ENCODE measurements at regions not wholly inside any gene's neighbourhood (a gene's known extent, or its start where the extent isn't known, plus 50 kb on each side); places are given as distances from the start of the nearest gene placed in this dataset.
A peak's percentile ranks its signal among the peaks of the same experiment; 100 is the strongest.

- Histone ChIP-seq H3K4me3 (ENCODE audit: extremely low read depth in 1 of 4, insufficient read depth in 2 of 4, low read depth in 3 of 4, low read length in 4 of 4) (no peak overlapping the region), H3K9ac (replicated peaks in 1 of 4; ENCODE audit: extremely low read depth in 1 of 4, low read depth in 3 of 4, low read length in 3 of 4) (no peak overlapping the region), H4K5ac (ENCODE audit: insufficient read length, low read depth, low read length) (no peak overlapping the region), H2BK15ac (ENCODE audit: low read length) (no peak overlapping the region), H3K4me1 (replicated peaks in 1 of 4; ENCODE audit: control insufficient read depth in 3 of 4, insufficient read depth in 4 of 4, low read length in 3 of 4) (no peaks in the 10 kb centered on the region), H3K79me1 (ENCODE audit: low read depth, low read length) (no peaks in the 10 kb centered on the region), H3K4ac (replicated peaks; ENCODE audit: insufficient read length, low read depth, low read length) (no peak overlapping the region), H3K79me2 (ENCODE audit: control insufficient read depth in 1 of 2, insufficient read depth in 2 of 2, low read length in 2 of 2) (no peaks in the 10 kb centered on the region), H2BK5ac (ENCODE audit: low read depth, low read length) (no peak overlapping the region), H3K9me3 (ENCODE audit: insufficient read depth in 2 of 2, low read depth in 1 of 2, low read length in 1 of 2) (no peaks in the 10 kb centered on the region), H2AFZ (ENCODE audit: low read length) (no peak overlapping the region), H2AK5ac (ENCODE audit: low read depth, low read length) (no peak overlapping the region), H4K91ac (replicated peaks; ENCODE audit: insufficient read length, low read length) (no peak overlapping the region), H3K4me2 (ENCODE audit: insufficient read depth in 1 of 2, low read depth in 2 of 2, low read length in 2 of 2) (no peak overlapping the region), H3K14ac (ENCODE audit: insufficient read length) (no peak overlapping the region), H4K20me1 (replicated peaks in 1 of 2; ENCODE audit: control insufficient read depth in 1 of 2, insufficient read depth in 2 of 2, low read length in 2 of 2) (no peaks in the 10 kb centered on the region), H3K27me3 (replicated peaks in 1 of 4; ENCODE audit: control insufficient read depth in 3 of 4, extremely low read depth in 1 of 4, insufficient read depth in 3 of 4, low read length in 3 of 4) (no peaks in the 10 kb centered on the region), H3K23ac (ENCODE audit: insufficient read length) (no peak overlapping the region), H2BK12ac (ENCODE audit: low read depth, low read length) (no peak overlapping the region), H4K8ac (ENCODE audit: extremely low read depth, insufficient read depth, low read length) (no peak overlapping the region), H3K27ac (ENCODE audit: low read depth, low read length) (no peak overlapping the region), H2BK20ac (ENCODE audit: low read length) (no peak overlapping the region), H3K56ac (replicated peaks; ENCODE audit: insufficient read length, low read depth, low read length) (no peak overlapping the region), H2BK120ac (replicated peaks; ENCODE audit: low read depth, low read length) (no peak overlapping the region), H3K23me2 (ENCODE audit: low read depth, low read length) (no peaks in the 10 kb centered on the region), H3K36me3 (ENCODE audit: control insufficient read depth in 2 of 4, insufficient read depth in 4 of 4, low read length in 3 of 4) (no peaks in the 10 kb centered on the region), H3K18ac (ENCODE audit: extremely low read depth, low read length) (no peak overlapping the region)
- 77% methylated on average over 5 of the region's 5 CpGs; no CpG with 5 or more reads in 1 of the 2 experiments for WGBS, 2 experiments (ENCODE audit: extremely low coverage in 1 of 2, insufficient coverage in 1 of 2, insufficient read length in 1 of 2, insufficient replicate concordance in 2 of 2, low coverage in 1 of 2, low lambda C conversion rate in 2 of 2, missing lambda C conversion rate in 1 of 2)
- POLR2A ChIA-PET (ENCODE audit: partially characterized antibody) = no interaction called here
- CTCF ChIA-PET (ENCODE audit: partially characterized antibody) = interaction anchor here (0.8 kb wide), 1 partner anchor 21 kb away, joined by 3 read pairs; no protein-coding TSS in a partner anchor
- DNase-seq (ENCODE audit: low read depth in 1 of 2, low spot score in 2 of 2) (no peak), FAIRE-seq (no peak)
- TF ChIP-seq EGR1 (IDR thresholded peaks at IDR 0.05; ENCODE audit: borderline replicate concordance, low read depth, low read length) = no peak
- no peak for TF ChIP-seq PHF8 (conservative IDR thresholded peaks at IDR 0.05; ENCODE audit: low read depth, low read length)
- TF ChIP-seq ASH2L (IDR thresholded peaks at IDR 0.05; ENCODE audit: low read length) = no peak
- TF ChIP-seq CTCF (IDR thresholded peaks at IDR 0.05; ENCODE audit: control extremely low read depth in 1 of 3, insufficient read depth in 1 of 3, low read depth in 1 of 3, low read length in 3 of 3) = peak in 2 of 3 experiments; percentile 1 to 32; a peak in 2 of 4 replicates
- TF ChIP-seq MAFK (IDR thresholded peaks at IDR 0.05; ENCODE audit: low read depth, low read length) = no peak
- TF ChIP-seq TCF12 (IDR thresholded peaks at IDR 0.05; ENCODE audit: low read depth, low read length) = no peak
- no peak for TF ChIP-seq JUN (IDR thresholded peaks at IDR 0.05; ENCODE audit: low read depth, low read length)
- TF ChIP-seq RAD21 (IDR thresholded peaks at IDR 0.05 in 1 of 2, conservative IDR thresholded peaks at IDR 0.05 in 1 of 2; ENCODE audit: low read depth in 2 of 2, low read length in 2 of 2) = peak; percentile 31 to 43; a peak in 2 of 4 replicates
- TF ChIP-seq CTBP2 (IDR thresholded peaks at IDR 0.05; ENCODE audit: borderline replicate concordance, insufficient read depth, insufficient read length, low read length) = no peak
Observed at GRCh38 chr7:68537774-68538071, 1060.6 kb upstream of the AUTS2 start.

Data from H1 (cell line).